BJ (cell line): ENCODE measurements at regions not wholly inside any gene's neighbourhood (a gene's known extent, or its start where the extent isn't known, plus 50 kb on each side); places are given as distances from the start of the nearest gene placed in this dataset.

ENCODE experiments used
- CTCF ChIA-PET: fragments of 350-600 bp; formaldehyde crosslinking; extraction: SDS; loops from one replicate; lab custom pipeline; 2021; ENCODE audit warnings: antibody characterized with exemption, inconsistent platforms; lab: Yijun Ruan, JAX
- POLR2A ChIA-PET: fragments of 300-600 bp; sonication (Branson Sonifier 250); formaldehyde crosslinking; extraction: SDS; loops from one replicate; lab custom pipeline; 2021; ENCODE audit warnings: antibody characterized with exemption; lab: Charles Lee
- DNase-seq: peaks from one replicate; pipeline ENCODE4 v3.0.0-alpha.2; 2011; ENCODE audit warnings: low read depth
- H3K27me3 ChIP-seq: 2 replicates; pipeline ENCODE4 v1.6.0; 2011; ENCODE audit warnings: low read length; ENCODE audit not compliant: control insufficient read depth, insufficient read depth
- H3K36me3 ChIP-seq: 2 replicates; pipeline ENCODE4 v1.5.1; 2011; ENCODE audit warnings: low read length; ENCODE audit not compliant: control insufficient read depth, insufficient read depth
- H3K4me3 ChIP-seq: 2 replicates; pipeline ENCODE4 v1.5.1; 2011; ENCODE audit warnings: low read depth, mild to moderate bottlenecking, control low read depth, low read length
- TF ChIP-seq, protein P1 (sequence below): IDR thresholded peaks from 2 replicates; pipeline ENCODE4 v1.5.1; 2011; ENCODE audit warnings: low read depth, mild to moderate bottlenecking, control low read depth, inconsistent platforms, low read length, moderate library complexity; ENCODE audit not compliant: insufficient read depth

DNA sequence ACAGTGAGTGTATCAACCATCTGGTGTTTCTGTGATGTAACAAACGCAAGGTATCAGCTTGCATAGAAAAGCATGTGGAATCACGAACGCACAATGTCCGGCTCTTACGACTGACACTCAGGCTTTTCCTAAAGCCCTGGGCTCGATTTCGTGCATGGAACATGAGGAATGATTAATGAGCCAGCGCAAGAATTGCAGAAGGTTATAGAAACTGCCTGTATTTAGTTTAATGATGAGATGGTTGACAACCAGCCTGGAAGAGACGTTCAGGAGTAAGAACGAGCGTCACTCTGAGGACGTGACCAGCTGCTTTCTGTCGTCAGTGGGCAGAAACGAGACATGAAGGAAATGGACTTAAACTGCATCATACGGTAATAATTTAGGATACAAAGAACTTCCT, 497.6 kb downstream of the IRX1 start:
- ChIA-PET CTCF (no interaction called here), POLR2A (no interaction called here)
- TF ChIP-seq, protein P1, sequence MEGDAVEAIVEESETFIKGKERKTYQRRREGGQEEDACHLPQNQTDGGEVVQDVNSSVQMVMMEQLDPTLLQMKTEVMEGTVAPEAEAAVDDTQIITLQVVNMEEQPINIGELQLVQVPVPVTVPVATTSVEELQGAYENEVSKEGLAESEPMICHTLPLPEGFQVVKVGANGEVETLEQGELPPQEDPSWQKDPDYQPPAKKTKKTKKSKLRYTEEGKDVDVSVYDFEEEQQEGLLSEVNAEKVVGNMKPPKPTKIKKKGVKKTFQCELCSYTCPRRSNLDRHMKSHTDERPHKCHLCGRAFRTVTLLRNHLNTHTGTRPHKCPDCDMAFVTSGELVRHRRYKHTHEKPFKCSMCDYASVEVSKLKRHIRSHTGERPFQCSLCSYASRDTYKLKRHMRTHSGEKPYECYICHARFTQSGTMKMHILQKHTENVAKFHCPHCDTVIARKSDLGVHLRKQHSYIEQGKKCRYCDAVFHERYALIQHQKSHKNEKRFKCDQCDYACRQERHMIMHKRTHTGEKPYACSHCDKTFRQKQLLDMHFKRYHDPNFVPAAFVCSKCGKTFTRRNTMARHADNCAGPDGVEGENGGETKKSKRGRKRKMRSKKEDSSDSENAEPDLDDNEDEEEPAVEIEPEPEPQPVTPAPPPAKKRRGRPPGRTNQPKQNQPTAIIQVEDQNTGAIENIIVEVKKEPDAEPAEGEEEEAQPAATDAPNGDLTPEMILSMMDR = no peak
- Histone ChIP-seq H3K27me3 (no peaks in the 10 kb centered on the region), H3K36me3 (no peaks in the 10 kb centered on the region), H3K4me3 (no peak overlapping the region)
- DNase-seq = no peak

DNA sequence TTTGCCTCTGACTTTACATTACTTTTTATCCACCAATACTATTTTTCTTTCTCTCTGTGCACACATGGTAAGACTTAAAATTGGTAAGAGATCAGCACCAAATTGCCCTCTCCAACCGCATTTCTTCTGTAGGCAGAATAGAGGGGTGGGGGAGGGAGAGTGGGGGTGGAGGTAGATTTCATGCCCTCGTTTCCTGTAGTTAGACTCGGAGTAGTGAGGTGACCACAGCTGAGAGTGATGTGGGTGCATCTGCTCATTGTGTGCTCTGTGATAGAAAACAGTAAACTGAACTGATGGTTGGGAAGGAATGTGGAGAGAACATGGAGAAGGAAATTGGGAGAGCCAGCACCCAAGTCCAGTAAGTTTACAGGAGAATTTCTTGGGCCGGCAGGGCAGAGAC, 498.3 kb downstream of the IRX1 start:
- Histone ChIP-seq H3K36me3 (no peaks in the 10 kb centered on the region), H3K4me3 (no peak overlapping the region), H3K27me3 (no peaks in the 10 kb centered on the region)
- ChIA-PET CTCF (no interaction called here), POLR2A (no interaction called here)
- no peak for DNase-seq
- TF ChIP-seq, protein P1 = no peak

DNA sequence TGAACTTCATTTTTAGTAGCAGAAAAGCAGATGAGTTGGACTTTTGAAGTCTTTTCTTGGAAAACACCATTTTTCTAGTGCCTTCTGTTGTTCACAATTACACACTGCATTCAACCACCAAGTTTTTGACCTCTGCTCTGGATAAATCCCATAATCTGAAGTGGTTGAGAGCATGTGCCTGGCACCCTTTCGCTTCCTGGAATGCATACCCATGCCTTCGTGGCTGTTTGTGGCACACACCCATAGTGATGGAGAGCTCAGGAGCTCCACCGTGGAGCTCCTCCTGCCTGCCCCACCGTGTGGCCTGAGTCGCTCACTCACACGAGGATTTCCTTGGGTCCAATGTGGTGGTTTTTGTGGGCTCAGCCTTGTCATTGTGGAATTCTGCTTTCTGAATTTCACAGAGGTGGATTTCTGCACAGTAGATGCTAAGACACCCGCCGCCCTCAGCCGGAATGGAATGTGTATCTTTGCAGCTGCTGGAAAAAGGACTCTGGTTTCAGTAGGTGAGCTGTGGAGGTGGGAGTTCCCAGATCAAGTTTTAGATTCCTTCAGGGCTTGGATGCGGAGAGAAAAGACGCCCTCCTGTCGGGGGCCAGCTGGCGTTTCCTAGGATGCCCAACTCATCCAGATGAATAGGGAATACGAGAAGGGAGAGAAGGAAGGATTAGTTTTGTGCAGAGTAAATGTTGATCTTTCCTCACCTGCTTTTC, 500.4 kb downstream of the IRX1 start:
- Histone ChIP-seq H3K4me3 (no peak overlapping the region), H3K27me3 (no peaks in the 10 kb centered on the region), H3K36me3 (no peaks in the 10 kb centered on the region)
- POLR2A ChIA-PET = no interaction called here
- CTCF ChIA-PET = no interaction called here
- DNase-seq = no peak
- TF ChIP-seq, protein P1 = no peak

DNA sequence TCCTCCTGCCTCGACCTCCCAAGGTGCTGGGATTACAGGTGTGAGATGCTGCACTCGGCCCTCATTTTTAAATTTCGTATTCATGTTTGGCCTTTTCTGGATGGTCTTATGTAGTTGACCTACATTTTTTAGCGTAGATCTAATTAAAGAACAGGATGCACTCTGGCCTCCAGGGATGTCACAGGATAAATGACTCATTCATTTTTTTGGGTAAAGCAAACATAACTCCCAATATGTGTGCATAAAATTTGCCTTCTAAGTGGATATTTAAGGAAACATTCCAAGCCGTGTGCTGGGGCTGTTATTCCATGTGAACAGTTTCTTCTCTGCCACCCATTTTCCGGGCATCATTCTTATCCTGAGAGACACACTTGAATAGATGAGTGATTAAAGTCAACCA, 501.6 kb downstream of the IRX1 start:
- Histone ChIP-seq H3K4me3 (no peak overlapping the region), H3K27me3 (no peaks in the 10 kb centered on the region), H3K36me3 (no peaks in the 10 kb centered on the region)
- DNase-seq = no peak
- TF ChIP-seq, protein P1 = no peak
- ChIA-PET CTCF (no interaction called here), POLR2A (no interaction called here)

DNA sequence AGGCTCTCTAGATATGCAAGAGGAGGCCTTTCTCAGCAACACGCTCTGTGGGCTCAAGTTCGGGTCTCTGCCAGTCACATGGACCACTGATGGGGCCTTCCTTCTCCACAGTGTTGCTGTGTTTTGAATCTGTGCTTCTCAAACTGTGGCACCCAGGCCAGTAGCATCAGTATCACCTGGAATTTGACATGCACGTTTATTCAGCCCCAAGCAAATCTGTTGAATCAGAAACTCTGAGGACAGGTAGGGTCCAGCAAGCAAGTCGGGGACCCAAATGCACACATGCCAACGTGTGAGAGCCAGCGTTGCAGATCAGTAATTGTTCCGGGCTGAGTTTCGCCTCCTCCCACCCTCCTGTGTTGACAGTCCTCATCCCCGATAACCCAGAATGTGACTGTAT, 502.6 kb downstream of the IRX1 start:
- DNase-seq = no peak
- TF ChIP-seq, protein P1 = no peak
- Histone ChIP-seq H3K36me3 (no peaks in the 10 kb centered on the region), H3K4me3 (no peak overlapping the region), H3K27me3 (no peaks in the 10 kb centered on the region)
- ChIA-PET CTCF (no interaction called here), POLR2A (no interaction called here)
